Nephron (organoid): ENCODE measurements at regions not wholly inside any gene's neighbourhood (a gene's known extent, or its start where the extent isn't known, plus 50 kb on each side); places are given as distances from the start of the nearest gene placed in this dataset.

ENCODE experiments used
- H3K27ac Mint-ChIP-seq, 3 experiments: 2 replicates each; pipeline ENCODE4 v1.8.0; 2020; ENCODE audit warnings: mixed read lengths in 3 of 3, mild to moderate bottlenecking in 2 of 3, moderate library complexity in 1 of 3
- H3K27me3 Mint-ChIP-seq: 2 replicates; pipeline ENCODE4 v1.8.0; 2021; ENCODE audit warnings: low read depth, mild to moderate bottlenecking, moderate library complexity, mixed read lengths
- H3K36me3 Mint-ChIP-seq: 2 replicates; pipeline ENCODE4 v1.8.0; 2020; ENCODE audit warnings: low read depth, mixed read lengths
- H3K4me1 Mint-ChIP-seq: 2 replicates; pipeline ENCODE4 v1.8.0; 2020; ENCODE audit warnings: mixed read lengths
- H3K4me3 Mint-ChIP-seq, 3 experiments: 2 replicates each; pipeline ENCODE4 v1.8.0; 2020; ENCODE audit warnings: mild to moderate bottlenecking in 3 of 3, mixed read lengths in 3 of 3, moderate library complexity in 2 of 3
- H3K9me3 Mint-ChIP-seq: 2 replicates; pipeline ENCODE4 v1.8.0; 2020; ENCODE audit warnings: mixed read lengths
- CTCF ChIP-seq, 3 experiments: fragments of 200-600 bp; sonication (generic); IDR thresholded peaks; one replicate each; pipeline ENCODE4 v1.5.0; 2021; ENCODE audit warnings: antibody characterized with exemption in 3 of 3; ENCODE audit not compliant: unreplicated experiment in 3 of 3

GRCh38 chr11:36757075-36757474, 159.0 kb upstream of the RAG2 start:
- Mint-ChIP-seq H3K36me3 (no peaks in the 10 kb centered on the region), H3K27ac (peak overlapping the region in 2 of 3 experiments; percentile 76 to 85), H3K4me1 (peaks cover 29% of the 10 kb centered on the region), H3K9me3 (peaks cover 6% of the 10 kb centered on the region), H3K27me3 (no peaks in the 10 kb centered on the region), H3K4me3 (no peak overlapping the region)
- TF ChIP-seq CTCF (IDR thresholded peaks at IDR 0.05; ENCODE audit: unreplicated experiment in 3 of 3) = no peak

GRCh38 chr11:36753960-36754359, 155.9 kb upstream of the RAG2 start:
- Mint-ChIP-seq H3K9me3 (no peaks in the 10 kb centered on the region), H3K36me3 (no peaks in the 10 kb centered on the region), H3K4me1 (peaks cover 44% of the 10 kb centered on the region), H3K27me3 (no peaks in the 10 kb centered on the region), H3K27ac (peak overlapping the region in 1 of 3 experiments; percentile 65), H3K4me3 (no peak overlapping the region)
- TF ChIP-seq CTCF (IDR thresholded peaks at IDR 0.05; ENCODE audit: unreplicated experiment in 3 of 3) = no peak

- Mint-ChIP-seq H3K4me1 (peaks cover 52% of the 10 kb centered on the region), H3K9me3 (no peaks in the 10 kb centered on the region), H3K27ac (peak overlapping the region; percentile 54 to 88 (median 68)), H3K36me3 (no peaks in the 10 kb centered on the region), H3K4me3 (peak overlapping the region in 1 of 3 experiments; percentile 31), H3K27me3 (no peaks in the 10 kb centered on the region)
- no peak for TF ChIP-seq CTCF (IDR thresholded peaks at IDR 0.05; ENCODE audit: unreplicated experiment in 3 of 3)
Observed at GRCh38 chr11:36751996-36752395, 154.0 kb upstream of the RAG2 start.

GRCh38 chr11:36751335-36751781, 153.3 kb upstream of the RAG2 start:
- Mint-ChIP-seq H3K27ac (peak overlapping the region; percentile 54 to 88 (median 68)), H3K4me3 (no peak overlapping the region), H3K9me3 (no peaks in the 10 kb centered on the region)

GRCh38 chr11:36750349-36750748, 152.3 kb upstream of the RAG2 start:
- Mint-ChIP-seq H3K36me3 (no peaks in the 10 kb centered on the region), H3K4me3 (no peak overlapping the region)

More at GRCh38 chr11:36751335-36751781, 153.3 kb upstream of the RAG2 start:
- no peak for TF ChIP-seq CTCF (IDR thresholded peaks at IDR 0.05; ENCODE audit: unreplicated experiment in 3 of 3)
- H3K27me3 Mint-ChIP-seq = no peaks in the 10 kb centered on the region
- H3K4me1 Mint-ChIP-seq = peaks cover 50% of the 10 kb centered on the region
- no peaks in the 10 kb centered on the region for H3K36me3 Mint-ChIP-seq

More at GRCh38 chr11:36750349-36750748, 152.3 kb upstream of the RAG2 start:
- H3K27me3 Mint-ChIP-seq = no peaks in the 10 kb centered on the region
- H3K27ac Mint-ChIP-seq = no peak overlapping the region
- peaks cover 46% of the 10 kb centered on the region for H3K4me1 Mint-ChIP-seq
- no peak for TF ChIP-seq CTCF (IDR thresholded peaks at IDR 0.05; ENCODE audit: unreplicated experiment in 3 of 3)
- H3K9me3 Mint-ChIP-seq = no peaks in the 10 kb centered on the region
